HepG2 (cell line): ENCODE measurements at regions not wholly inside any gene's neighbourhood (a gene's known extent, or its start where the extent isn't known, plus 50 kb on each side); places are given as distances from the start of the nearest gene placed in this dataset.

Source experiments
- ATAC-seq: fragments of 200-7000 bp; cut with Tn5 transposase; 3 replicates; pipeline ENCODE4 v1.9.1; 2020; ENCODE audit warnings: mild to moderate bottlenecking, moderate library complexity
- BruUV-seq: library from RNA; stranded (reverse); fragments of 400-500 nt; replicated peaks from 2 replicates; lab custom pipeline; 2021; lab: Mats Ljungman, UMichigan
- CTCF ChIA-PET: fragments of 300-600 bp; formaldehyde crosslinking; extraction: SDS; loops from one replicate; lab custom pipeline; 2021; ENCODE audit warnings: low total read pairs, inconsistent platforms, low intra/inter-chr PET ratio; lab: Yijun Ruan, JAX
- POLR2A ChIA-PET: fragments of 350-600 bp; sonication (Branson Sonifier 250); formaldehyde crosslinking; loops from one replicate; lab custom pipeline; 2020; ENCODE audit warnings: antibody characterized with exemption, inconsistent platforms; lab: Yijun Ruan, JAX
- DNase-seq: peaks from one replicate; pipeline ENCODE4 v3.0.0-alpha.2; 2015; ENCODE audit warnings: low spot score
- FAIRE-seq: peaks from 3 replicates; lab custom pipeline; 2011; peaks lifted over from hg19 to GRCh38; lab: Jason Lieb, UNC
- H2AFZ ChIP-seq: one replicate; pipeline ENCODE4 v1.6.1; 2011; ENCODE audit warnings: low read length, inconsistent platforms
- H3K27ac ChIP-seq: fragments of 300-600 bp; 3 replicates; pipeline ENCODE4 v1.8.0; 2011; ENCODE audit warnings: mixed run types, mild to moderate bottlenecking, mixed read lengths, low read length, inconsistent platforms; ENCODE audit not compliant: insufficient read depth; ENCODE audit errors: extremely low read length
- H3K27me3 ChIP-seq, 2 experiments: fragments of 200-600 bp in 1 of 2; 2 replicates in 1 of 2; 3 replicates in 1 of 2; pipeline versions ENCODE4 v1.6.0 to v1.8.0; 2011; ENCODE audit warnings: low read length in 2 of 2, mild to moderate bottlenecking in 2 of 2, moderate library complexity in 2 of 2, inconsistent platforms in 1 of 2; ENCODE audit not compliant: insufficient read depth in 2 of 2, control insufficient read depth in 1 of 2
- H3K36me3 ChIP-seq, 2 experiments: fragments of 200-600 bp in 1 of 2; replicated peaks in 1 of 2; 2 replicates in 1 of 2; 3 replicates in 1 of 2; pipeline versions ENCODE4 v1.5.1 to v1.8.0; 2011; ENCODE audit warnings: low read length in 2 of 2, inconsistent platforms in 1 of 2; ENCODE audit not compliant: insufficient read depth in 2 of 2, control insufficient read depth in 1 of 2
- H3K4me1 ChIP-seq: 2 replicates; pipeline ENCODE4 v1.5.1; 2012; ENCODE audit warnings: low read length, inconsistent platforms; ENCODE audit not compliant: insufficient read depth
- H3K4me2 ChIP-seq: 2 replicates; pipeline ENCODE4 v1.6.0; 2011; ENCODE audit warnings: low read depth, low read length, inconsistent platforms
- H3K4me3 ChIP-seq, 3 experiments: fragments of 200-600 bp in 1 of 3; sonication (generic), shearing (Covaris generic) in 1 of 3; replicated peaks in 1 of 3; 2 replicates each; pipeline ENCODE4 v1.5.1; 2011 to 2016; ENCODE audit warnings: low read length in 3 of 3, inconsistent platforms in 2 of 3, low read depth in 2 of 3, mild to moderate bottlenecking in 2 of 3, control low read depth in 1 of 3, mixed read lengths in 1 of 3; ENCODE audit not compliant: insufficient read depth in 1 of 3
- H3K79me2 ChIP-seq: one replicate; pipeline ENCODE4 v1.6.1; 2011; ENCODE audit warnings: low read length, inconsistent platforms; ENCODE audit not compliant: insufficient read depth
- H3K9ac ChIP-seq: 2 replicates; pipeline ENCODE4 v1.6.0; 2011; ENCODE audit warnings: mild to moderate bottlenecking, low read depth, low read length, inconsistent platforms; ENCODE audit not compliant: insufficient read depth
- H3K9me3 ChIP-seq: 2 replicates; pipeline ENCODE4 v1.5.1; 2012; ENCODE audit warnings: mild to moderate bottlenecking, low read length
- H4K20me1 ChIP-seq: 2 replicates; pipeline ENCODE4 v1.6.0; 2011; ENCODE audit warnings: inconsistent platforms, mild to moderate bottlenecking, low read length, moderate library complexity; ENCODE audit not compliant: insufficient read depth
- E2F2 ChIP-seq: sonication (generic); formaldehyde crosslinking; IDR thresholded peaks from 2 replicates; pipeline ENCODE4 v1.4.0; 2020; ENCODE audit warnings: missing genetic modification reagents, borderline replicate concordance
- FOXK2 ChIP-seq: fragments of 450-650 bp; IDR thresholded peaks from 2 replicates; pipeline ENCODE4 v1.6.1; 2016
- NFE2L2 ChIP-seq: fragments of 150-350 bp; IDR thresholded peaks from 2 replicates; pipeline ENCODE4 v1.6.1; 2014; ENCODE audit warnings: low read length
- TBX2 ChIP-seq: sonication (generic); formaldehyde crosslinking; IDR thresholded peaks from 2 replicates; pipeline ENCODE4 v1.5.0; 2020; ENCODE audit warnings: missing genetic modification reagents, mild to moderate bottlenecking, borderline replicate concordance
- TP53 ChIP-seq: sonication (generic); formaldehyde crosslinking; conservative IDR thresholded peaks from 2 replicates; pipeline ENCODE4 v1.4.0; 2020; ENCODE audit warnings: missing genetic modification reagents
- ZNF143 ChIP-seq: sonication (generic); formaldehyde crosslinking; IDR thresholded peaks from 2 replicates; pipeline ENCODE4 v1.4.0; 2020; ENCODE audit warnings: missing genetic modification reagents
- ZNF629 ChIP-seq: sonication (generic); formaldehyde crosslinking; conservative IDR thresholded peaks from 2 replicates; pipeline ENCODE4 v1.5.0; 2020; ENCODE audit warnings: missing genetic modification reagents
- WGBS: methylation state at CpG from one replicate; pipeline ENCODE4 v1.1.6; 2017; ENCODE audit warnings: low lambda C conversion rate; 5-methylcytosine and 5-hydroxymethylcytosine counted together
- in situ Hi-C: cut with HindIII; loops from 2 replicates; pipeline ENCODE4 v1.10.0; 2017; ENCODE audit warnings: low pct_unique_long_range_greater_than_20kb; ENCODE audit not compliant: extremely low pct_ligation_motif_present
- intact Hi-C: fragments of 100-400 bp; cut with micrococcal nuclease; formaldehyde crosslinking; loops from one replicate; pipeline ENCODE4 v1.10.0; 2022; ENCODE audit not compliant: unreplicated experiment
- TF ChIP-seq, protein P1 (sequence below): sonication (generic); formaldehyde crosslinking; IDR thresholded peaks from 2 replicates; pipeline ENCODE4 v1.4.0; 2020; ENCODE audit warnings: missing genetic modification reagents

DNA sequence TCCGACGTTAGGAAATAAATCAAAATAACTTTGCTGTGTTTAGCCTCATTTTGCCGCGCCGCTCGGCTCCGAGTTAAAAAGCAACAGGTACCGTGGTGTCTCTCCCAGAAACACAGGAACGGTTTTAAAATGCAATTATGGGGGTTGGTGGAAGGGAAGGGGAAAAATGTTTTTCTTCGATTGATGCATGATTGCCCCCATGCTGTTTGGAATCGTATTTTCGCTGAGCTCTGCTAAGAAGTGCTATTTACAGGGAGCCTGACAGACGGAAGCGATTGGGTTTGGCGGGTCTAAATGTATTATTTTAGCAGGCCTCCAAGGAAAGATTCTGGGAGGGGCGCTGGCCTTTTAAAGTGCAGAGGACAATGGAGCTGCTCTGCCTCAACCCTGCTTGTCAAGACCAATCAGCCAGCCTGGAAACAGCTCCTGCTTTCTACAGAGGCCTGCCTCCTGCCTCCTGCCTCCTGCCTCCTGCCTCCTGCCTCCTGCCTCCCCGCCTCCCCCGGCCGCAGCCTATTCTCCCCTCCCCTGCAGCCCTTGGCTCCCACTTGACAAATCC is 156.7 kb upstream of the TLE3 start:
- no peak for DNase-seq
- peaks cover 0 to 12% of the 10 kb centered on the region in 2 experiments; a peak in 4 of 5 replicates for H3K27me3 ChIP-seq
- in situ Hi-C loops = no loop called here
- no peak for ATAC-seq
- 56% methylated on average over 19 of the region's 19 CpGs for WGBS
- no peaks in the 10 kb centered on the region for H3K79me2 ChIP-seq
- no peaks in the 10 kb centered on the region for H3K9me3 ChIP-seq
- H3K36me3 ChIP-seq = no peaks in the 10 kb centered on the region
- no TSS peak for BruUV-seq
- ChIA-PET POLR2A (no interaction called here), CTCF (no interaction called here)
- FAIRE-seq = no peak
- H3K9ac ChIP-seq = no peak overlapping the region
- H3K27ac ChIP-seq = no peak overlapping the region
- no peak overlapping the region for H2AFZ ChIP-seq
- H3K4me3 ChIP-seq = no peak overlapping the region
- no peaks in the 10 kb centered on the region for H3K4me1 ChIP-seq
- intact Hi-C loops = no loop called here
- peaks cover 5% of the 10 kb centered on the region; the same call in 1 of the 2 replicates for H4K20me1 ChIP-seq
- no peak overlapping the region for H3K4me2 ChIP-seq
- TF ChIP-seq TP53 (no peak), E2F2 (CRISPR knock-in tag) (no peak), NFE2L2 (no peak), TBX2 (CRISPR knock-in tag) (no peak), ZNF143 (CRISPR knock-in tag) (no peak), ZNF629 (CRISPR knock-in tag) (no peak), FOXK2 (no peak)
- TF ChIP-seq, protein P1, sequence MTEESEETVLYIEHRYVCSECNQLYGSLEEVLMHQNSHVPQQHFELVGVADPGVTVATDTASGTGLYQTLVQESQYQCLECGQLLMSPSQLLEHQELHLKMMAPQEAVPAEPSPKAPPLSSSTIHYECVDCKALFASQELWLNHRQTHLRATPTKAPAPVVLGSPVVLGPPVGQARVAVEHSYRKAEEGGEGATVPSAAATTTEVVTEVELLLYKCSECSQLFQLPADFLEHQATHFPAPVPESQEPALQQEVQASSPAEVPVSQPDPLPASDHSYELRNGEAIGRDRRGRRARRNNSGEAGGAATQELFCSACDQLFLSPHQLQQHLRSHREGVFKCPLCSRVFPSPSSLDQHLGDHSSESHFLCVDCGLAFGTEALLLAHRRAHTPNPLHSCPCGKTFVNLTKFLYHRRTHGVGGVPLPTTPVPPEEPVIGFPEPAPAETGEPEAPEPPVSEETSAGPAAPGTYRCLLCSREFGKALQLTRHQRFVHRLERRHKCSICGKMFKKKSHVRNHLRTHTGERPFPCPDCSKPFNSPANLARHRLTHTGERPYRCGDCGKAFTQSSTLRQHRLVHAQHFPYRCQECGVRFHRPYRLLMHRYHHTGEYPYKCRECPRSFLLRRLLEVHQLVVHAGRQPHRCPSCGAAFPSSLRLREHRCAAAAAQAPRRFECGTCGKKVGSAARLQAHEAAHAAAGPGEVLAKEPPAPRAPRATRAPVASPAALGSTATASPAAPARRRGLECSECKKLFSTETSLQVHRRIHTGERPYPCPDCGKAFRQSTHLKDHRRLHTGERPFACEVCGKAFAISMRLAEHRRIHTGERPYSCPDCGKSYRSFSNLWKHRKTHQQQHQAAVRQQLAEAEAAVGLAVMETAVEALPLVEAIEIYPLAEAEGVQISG (CRISPR knock-in tag) = no peak
